PFSK-1 (cell line): ENCODE measurements at regions not wholly inside any gene's neighbourhood (a gene's known extent, or its start where the extent isn't known, plus 50 kb on each side); places are given as distances from the start of the nearest gene placed in this dataset.

Source experiments
- POLR2AphosphoS5 ChIP-seq: IDR thresholded peaks from 2 replicates; pipeline ENCODE4 v1.6.1; 2012; ENCODE audit warnings: low read depth, mild to moderate bottlenecking, control low read depth, low read length, moderate library complexity
- TAF1 ChIP-seq: IDR thresholded peaks from 2 replicates; pipeline ENCODE4 v1.6.1; 2012; ENCODE audit warnings: low read length, control low read depth, borderline replicate concordance; ENCODE audit not compliant: insufficient read depth

- TF ChIP-seq POLR2AphosphoS5, result no peak
- no peak for TF ChIP-seq TAF1
Observed at GRCh38 chr13:50415428-50415827, 400.2 kb downstream of the KCNRG start.
